ENCODE measurements at regions not wholly inside any gene's neighbourhood (a gene's known extent, or its start where the extent isn't known, plus 50 kb on each side); places are given as distances from the start of the nearest gene placed in this dataset.

DNA sequence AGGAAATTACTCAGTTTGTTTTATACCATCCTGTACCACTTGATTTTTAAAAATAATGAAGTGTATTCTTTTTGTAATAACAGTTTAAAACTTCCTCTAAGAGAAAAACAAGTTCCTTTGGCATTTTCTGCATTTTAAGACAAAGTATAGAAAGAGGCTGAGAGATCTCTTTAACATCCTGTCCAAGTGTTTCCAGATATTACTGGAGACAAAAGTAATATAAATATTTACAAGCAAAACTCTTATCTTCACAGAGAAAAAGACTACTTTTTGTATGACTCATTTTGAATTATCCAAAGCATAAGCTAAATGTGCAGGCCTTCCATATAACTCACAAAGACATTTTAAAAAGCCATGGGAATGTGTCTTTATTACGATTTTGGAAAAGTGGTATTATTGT is 221.1 kb downstream of the RDH14 start:
- WGBS (ENCODE audit: extremely low coverage, insufficient read length, low lambda C conversion rate), result no CpG with 5 or more reads among the region's 1 CpG
- Histone ChIP-seq H3K9ac (ENCODE audit: extremely low read depth, insufficient read length, low read length) (no peak overlapping the region), H3K9me3 (ENCODE audit: control insufficient read depth, low read depth, low read length) (no peaks in the 10 kb centered on the region), H2BK15ac (ENCODE audit: low read depth, low read length) (no peak overlapping the region), H3K18ac (ENCODE audit: insufficient read length, low read depth, low read length) (no peak overlapping the region), H3K14ac (ENCODE audit: insufficient read depth, low read length) (no peak overlapping the region), H3K56ac (ENCODE audit: insufficient read length, low read depth, low read length) (no peak overlapping the region), H2AFZ (ENCODE audit: low read length) (no peak overlapping the region), H3K4me2 (ENCODE audit: insufficient read depth, insufficient read length, low read length) (no peak overlapping the region), H3K4ac (ENCODE audit: low read depth, low read length) (no peak overlapping the region), H2BK5ac (ENCODE audit: insufficient read length, low read length) (no peak overlapping the region), H3K27me3 (ENCODE audit: insufficient read depth, low read length) (no peaks in the 10 kb centered on the region), H2BK120ac (ENCODE audit: low read depth, low read length, poor library complexity, severe bottlenecking) (no peak overlapping the region), H3K79me1 (ENCODE audit: insufficient read depth, low read depth, low read length, poor library complexity, severe bottlenecking) (no peaks in the 10 kb centered on the region), H2BK12ac (ENCODE audit: insufficient read length, low read depth, low read length) (no peak overlapping the region), H4K91ac (ENCODE audit: insufficient read length, low read depth, low read length) (no peak overlapping the region), H3K79me2 (ENCODE audit: insufficient read depth, low read length) (no peaks in the 10 kb centered on the region), H4K20me1 (ENCODE audit: control insufficient read depth, insufficient read depth, insufficient read length) (no peaks in the 10 kb centered on the region), H4K8ac (replicated peaks; ENCODE audit: insufficient read length, low read depth, low read length) (no peak overlapping the region), H3T11ph (ENCODE audit: low read length) (no peak overlapping the region), H3K27ac (ENCODE audit: insufficient read length, low read depth, low read length) (no peak overlapping the region), H3K23me2 (ENCODE audit: insufficient read length, low read depth, low read length, poor library complexity, severe bottlenecking) (no peaks in the 10 kb centered on the region), H3K23ac (ENCODE audit: insufficient read length, low read depth, low read length) (no peak overlapping the region), H2AK5ac (ENCODE audit: insufficient read length, low read length) (no peak overlapping the region), H3K4me1 (ENCODE audit: insufficient read depth, low read length) (no peaks in the 10 kb centered on the region), H4K5ac (ENCODE audit: insufficient read length, low read depth, low read length) (no peak overlapping the region), H2BK20ac (ENCODE audit: low read depth, low read length, poor library complexity, severe bottlenecking) (no peak overlapping the region)
- Mint-ChIP-seq H3K4me3 (no peak overlapping the region), H3K27me3 (ENCODE audit: low read depth) (no peaks in the 10 kb centered on the region), H3K4me1 (no peaks in the 10 kb centered on the region; a peak in 1 of 4 replicates), H3K36me3 (ENCODE audit: insufficient read depth in 1 of 3, low read depth in 3 of 3) (no peaks in the 10 kb centered on the region), H3K27ac (no peak overlapping the region), H3K9me3 (no peaks in the 10 kb centered on the region)
- TF ChIP-seq, protein P1, sequence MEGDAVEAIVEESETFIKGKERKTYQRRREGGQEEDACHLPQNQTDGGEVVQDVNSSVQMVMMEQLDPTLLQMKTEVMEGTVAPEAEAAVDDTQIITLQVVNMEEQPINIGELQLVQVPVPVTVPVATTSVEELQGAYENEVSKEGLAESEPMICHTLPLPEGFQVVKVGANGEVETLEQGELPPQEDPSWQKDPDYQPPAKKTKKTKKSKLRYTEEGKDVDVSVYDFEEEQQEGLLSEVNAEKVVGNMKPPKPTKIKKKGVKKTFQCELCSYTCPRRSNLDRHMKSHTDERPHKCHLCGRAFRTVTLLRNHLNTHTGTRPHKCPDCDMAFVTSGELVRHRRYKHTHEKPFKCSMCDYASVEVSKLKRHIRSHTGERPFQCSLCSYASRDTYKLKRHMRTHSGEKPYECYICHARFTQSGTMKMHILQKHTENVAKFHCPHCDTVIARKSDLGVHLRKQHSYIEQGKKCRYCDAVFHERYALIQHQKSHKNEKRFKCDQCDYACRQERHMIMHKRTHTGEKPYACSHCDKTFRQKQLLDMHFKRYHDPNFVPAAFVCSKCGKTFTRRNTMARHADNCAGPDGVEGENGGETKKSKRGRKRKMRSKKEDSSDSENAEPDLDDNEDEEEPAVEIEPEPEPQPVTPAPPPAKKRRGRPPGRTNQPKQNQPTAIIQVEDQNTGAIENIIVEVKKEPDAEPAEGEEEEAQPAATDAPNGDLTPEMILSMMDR (conservative IDR thresholded peaks at IDR 0.05), result no peak
- DNase-seq, result no peak
